NCI-H2029 (cell line): ENCODE measurements at regions not wholly inside any gene's neighbourhood (a gene's known extent, or its start where the extent isn't known, plus 50 kb on each side); places are given as distances from the start of the nearest gene placed in this dataset.

Experiments
- DNase-seq: peaks from one replicate; lab custom pipeline; 2025; lab: John Stamatoyannopoulos, UW

DNA sequence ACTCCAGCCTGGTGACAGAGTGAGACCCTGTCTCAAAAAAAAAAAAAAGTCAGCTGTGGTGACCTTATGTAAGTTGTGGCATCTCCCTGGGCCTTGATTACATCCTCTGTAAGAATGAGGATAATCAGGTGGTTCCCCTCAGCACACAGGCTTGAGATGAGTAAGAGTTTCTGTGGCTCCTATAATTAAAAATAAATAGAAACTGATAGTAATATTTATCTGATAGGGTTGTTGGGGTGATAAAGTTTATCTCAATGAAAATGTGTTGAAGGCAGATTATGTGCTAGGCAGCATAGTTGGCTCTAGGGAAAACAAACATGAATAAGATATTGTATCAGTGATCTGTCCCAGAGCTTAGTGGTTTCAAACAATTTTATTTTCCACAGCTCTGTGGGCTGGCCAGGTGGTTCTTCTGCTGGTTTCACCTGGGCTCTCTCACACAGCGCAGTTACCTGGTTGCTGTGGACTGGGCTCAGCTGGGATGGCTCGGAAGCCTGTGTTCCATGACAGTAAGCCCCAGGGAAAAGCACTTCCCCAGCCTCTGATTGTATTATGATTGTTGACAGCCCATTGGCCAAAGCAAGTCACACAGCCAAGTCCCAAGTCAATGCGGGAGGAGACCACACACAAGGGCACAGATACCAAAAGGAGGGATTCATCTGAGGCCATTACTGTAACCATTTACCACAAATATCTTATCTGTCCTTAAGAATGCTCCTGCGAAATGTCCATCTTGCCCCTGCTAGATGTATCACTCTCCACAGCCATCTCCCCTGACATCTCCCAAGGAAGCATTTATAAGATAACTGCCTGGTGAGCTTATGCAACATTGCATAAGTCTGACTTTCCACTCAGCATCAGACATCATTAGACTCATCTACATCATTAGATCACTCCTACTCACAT is 151.7 kb downstream of the NUAK1 start:
- DNase-seq, result no peak

- no peak for DNase-seq
These were observed 151.1 kb downstream of the NUAK1 start for GRCh38 chr12:105987685-105988035.

DNA sequence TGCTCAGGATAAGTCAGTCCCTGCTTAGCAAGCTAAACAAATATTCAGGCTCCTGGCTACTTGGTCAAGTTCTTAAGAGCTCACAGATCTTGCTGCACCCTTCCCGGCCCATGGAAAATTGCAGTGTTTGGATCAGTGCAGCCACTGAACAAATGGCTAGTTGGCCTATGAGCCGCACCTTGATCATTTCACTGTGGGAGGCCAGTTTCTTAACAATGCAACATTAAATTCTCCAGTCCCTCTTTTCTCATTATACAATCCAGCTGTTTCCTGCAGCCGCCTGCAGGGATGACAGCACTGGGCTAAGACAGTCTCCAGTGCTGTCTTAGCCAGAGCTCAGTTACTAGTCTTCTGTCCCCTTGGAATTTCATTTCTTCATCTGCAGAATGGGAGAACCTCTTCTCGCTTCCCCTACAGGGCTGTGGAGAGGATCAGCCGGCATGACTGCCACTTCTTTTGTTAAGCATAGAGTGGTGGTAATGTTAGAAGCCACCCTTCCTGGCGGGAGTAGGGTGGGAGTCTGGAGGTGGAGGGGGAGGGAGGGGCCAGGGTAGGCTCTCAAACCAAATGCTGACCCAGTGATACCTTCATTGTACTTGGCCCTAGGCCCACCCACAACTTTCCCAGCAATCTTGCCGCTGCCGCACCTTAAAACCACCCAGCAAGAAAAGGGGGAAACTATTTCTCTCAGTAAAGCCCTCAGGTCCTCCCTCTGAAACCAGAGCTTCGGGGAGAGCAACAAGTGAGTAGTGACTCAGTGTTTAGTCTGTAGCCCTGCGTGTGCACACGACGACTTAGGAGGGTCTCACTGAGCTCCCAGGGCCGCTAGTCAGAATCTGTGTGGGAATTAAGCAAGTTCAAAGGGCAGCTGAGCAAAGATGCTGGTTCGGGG is 145.7 kb downstream of the NUAK1 start:
- DNase-seq, result no peak

- no peak for DNase-seq
These were observed 144.8 kb downstream of the NUAK1 start for GRCh38 chr12:105993766-105994555.

GRCh38 chr12:105995961-105996431 is 142.8 kb downstream of the NUAK1 start:
- no peak for DNase-seq

DNA sequence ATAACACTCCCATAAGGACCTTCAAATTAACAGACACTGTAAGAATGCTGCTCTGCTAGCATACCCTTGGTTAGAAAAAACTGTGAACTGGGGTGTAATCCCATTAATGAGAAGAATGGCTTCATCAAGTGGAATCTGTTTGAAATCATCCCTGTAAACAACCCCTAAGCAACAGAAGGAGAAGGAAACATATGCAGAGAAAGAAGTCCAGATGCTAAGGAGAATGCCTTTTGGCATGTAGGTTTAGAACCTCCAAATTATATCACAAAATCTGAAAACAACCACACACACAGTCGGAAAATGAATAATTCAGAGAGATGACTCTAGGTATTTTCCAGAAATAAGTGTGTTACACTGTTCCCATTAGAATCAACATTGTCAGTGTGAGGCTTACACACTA is 140.2 kb downstream of the NUAK1 start:
- no peak for DNase-seq

DNA sequence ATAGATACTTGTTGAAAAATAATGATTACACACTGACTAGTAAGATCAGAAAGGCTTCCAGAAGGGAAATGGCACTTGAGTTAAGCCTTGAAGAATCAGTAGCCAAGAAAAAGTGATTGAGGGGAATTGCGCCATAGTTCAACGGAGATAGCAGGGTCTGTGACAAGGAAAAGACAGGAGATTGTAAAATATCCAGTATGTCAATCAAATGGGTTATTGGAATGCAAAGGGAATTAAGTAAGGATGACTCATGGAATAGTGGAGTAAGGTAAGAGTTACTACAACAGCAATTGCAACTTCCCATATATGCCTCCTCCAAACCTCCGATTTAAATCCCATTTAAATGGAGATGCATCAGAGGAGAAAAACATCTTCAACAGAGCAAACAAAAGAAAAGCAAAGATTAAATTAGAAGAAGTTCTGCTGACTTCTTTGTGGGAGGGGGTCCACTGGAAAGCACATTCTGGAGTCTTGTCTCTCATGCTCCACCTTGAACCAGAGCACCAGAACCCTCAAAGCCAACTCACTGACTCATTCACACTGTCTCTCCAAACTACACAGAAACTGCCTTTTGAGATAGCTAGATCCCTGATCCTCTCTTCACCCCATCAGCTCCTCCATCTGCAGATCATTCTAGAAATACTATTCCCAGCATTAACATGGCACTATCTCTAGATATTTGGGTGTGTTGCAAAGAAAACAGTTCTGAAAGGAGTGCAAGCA is 138.2 kb downstream of the NUAK1 start:
- no peak for DNase-seq

DNA sequence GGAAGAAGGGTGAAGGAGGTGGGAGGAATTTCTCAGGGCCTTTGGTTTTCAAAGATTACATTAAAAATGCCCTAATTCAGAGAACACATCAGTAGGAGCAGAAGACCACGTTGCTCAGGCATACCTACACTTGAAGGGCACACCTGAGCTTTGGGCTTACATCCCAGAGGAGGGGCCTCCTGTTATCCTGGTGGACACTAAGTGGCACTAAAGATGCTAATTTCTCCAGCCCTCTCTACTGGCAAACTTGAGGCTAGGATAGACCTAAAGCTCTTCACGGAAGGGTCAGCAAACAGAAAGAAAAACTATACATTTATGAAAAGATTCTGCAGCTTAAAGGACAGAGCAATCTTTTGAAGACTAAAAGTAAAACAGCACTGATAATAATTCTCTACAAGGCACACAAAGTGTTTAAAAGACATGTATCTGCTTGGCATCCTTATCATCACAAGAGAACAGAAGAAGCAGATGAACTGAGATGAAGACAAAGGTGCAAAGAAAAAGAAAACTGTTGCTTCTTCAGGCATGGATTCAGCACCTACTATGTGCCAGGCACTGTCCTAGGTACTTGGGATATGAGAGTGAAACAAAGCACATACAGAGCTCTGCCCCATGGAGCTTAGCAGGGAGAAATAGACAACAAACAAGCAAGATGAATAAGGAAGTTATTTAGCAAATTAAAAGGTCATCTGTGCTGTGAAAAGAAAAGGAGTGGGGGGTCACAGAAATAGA is 137.5 kb downstream of the NUAK1 start:
- no peak for DNase-seq

DNA sequence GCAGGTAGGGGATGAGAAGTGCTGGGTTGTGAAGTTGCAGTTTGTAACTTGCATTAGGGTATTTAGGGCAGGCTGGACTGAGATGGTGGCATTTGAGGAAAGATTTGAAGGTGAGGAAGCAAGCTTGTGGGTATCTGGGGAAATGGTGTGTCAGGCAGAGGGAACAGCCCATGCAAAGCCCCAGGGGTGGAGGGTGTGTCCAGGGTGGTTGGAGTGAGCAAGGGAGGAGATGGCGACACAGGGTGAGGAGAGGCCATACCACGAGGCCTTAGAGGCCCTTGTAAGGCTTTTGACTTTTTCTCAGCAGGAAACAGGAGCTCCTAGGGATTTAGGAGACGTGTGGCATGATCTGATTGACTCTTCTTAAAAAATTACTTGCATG is 136.9 kb downstream of the NUAK1 start:
- DNase-seq, result no peak

DNA sequence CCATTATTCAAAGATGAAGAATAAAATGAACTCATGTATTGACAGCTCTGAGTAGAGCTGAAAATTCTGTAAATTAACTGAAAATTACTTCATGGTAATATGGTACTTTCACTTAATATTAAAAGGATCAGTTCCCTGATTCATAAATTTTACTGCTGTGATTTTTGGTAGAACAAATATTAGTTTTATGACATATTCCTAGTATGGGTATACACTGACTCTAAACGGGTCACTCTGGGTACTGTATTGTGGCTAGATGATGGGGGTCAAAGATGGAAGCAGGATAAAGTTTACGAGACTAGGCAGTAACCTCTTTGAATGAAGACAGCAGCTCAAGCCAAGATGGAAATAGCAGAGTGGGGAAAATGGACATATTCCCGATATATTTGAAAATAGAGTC is 135.5 kb downstream of the NUAK1 start:
- no peak for DNase-seq

DNA sequence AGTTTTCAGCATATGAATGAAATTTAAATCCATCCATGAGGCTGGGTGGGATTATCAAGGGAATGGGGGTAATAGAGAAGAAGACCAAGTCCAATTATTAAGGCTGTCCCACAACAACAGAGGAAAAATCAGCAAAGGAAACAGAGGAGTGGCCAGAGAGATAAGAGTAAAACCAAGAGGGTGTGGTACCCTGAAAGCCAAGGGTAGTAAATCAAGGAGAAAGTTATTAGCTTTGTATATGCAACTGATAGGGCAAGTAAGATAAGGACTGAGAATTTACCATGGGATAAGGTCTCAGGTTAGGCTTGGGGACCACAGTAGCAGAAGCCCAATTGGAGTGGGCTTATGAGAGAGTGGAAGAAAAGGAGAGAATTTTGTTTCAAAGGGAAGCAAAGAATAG is 134.5 kb downstream of the NUAK1 start:
- DNase-seq, result no peak

DNA sequence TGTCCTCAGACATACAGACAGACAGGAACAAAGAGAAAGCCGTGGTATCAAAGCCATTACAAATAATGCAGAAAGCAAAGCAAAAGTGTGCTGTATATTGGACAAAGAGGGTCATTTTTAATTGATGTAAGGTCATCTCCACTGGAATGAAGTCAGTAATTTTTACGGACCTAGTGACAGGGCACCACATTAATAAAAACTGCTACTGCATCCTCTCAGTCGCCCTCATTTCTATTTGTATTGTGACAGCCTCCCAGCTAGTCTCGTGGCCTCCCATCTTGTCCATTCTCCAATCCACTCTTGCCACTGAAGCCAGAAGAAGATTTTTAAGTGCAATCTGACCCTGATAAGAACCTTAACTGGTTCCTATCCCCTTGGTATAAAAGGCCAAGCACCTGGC is 132.4 kb downstream of the NUAK1 start:
- DNase-seq, result no peak

- no peak for DNase-seq
These were observed 131.8 kb downstream of the NUAK1 start for GRCh38 chr12:106006940-106007339.

- no peak for DNase-seq
These were observed 128.0 kb downstream of the NUAK1 start for GRCh38 chr12:106010741-106011140.
